ENCODE measurements at regions not wholly inside any gene's neighbourhood (a gene's known extent, or its start where the extent isn't known, plus 50 kb on each side); places are given as distances from the start of the nearest gene placed in this dataset.

GRCh38 chr1:195908121-195908520 lies 700.1 kb downstream of the KCNT2 start:
- no peaks in the 10 kb centered on the region for H3K4me1 Mint-ChIP-seq (ENCODE audit: low read depth)
- ChIA-PET CTCF (no interaction called here), POLR2A (no interaction called here)
- no peak overlapping the region for H3K4me3 Mint-ChIP-seq
- DNase-seq (no peak), ATAC-seq (no peak)
- no peaks in the 10 kb centered on the region for H3K27me3 Mint-ChIP-seq
- H3K9me3 Mint-ChIP-seq: no peaks in the 10 kb centered on the region
- no peaks in the 10 kb centered on the region for H3K36me3 Mint-ChIP-seq (ENCODE audit: low read depth)
- no peak for TF ChIP-seq CTCF (IDR thresholded peaks at IDR 0.05)
- H3K27ac Mint-ChIP-seq: no peak overlapping the region
- intact Hi-C loops (cut with micrococcal nuclease): no loop called here

- Mint-ChIP-seq H3K36me3 (ENCODE audit: low read depth) (no peaks in the 10 kb centered on the region), H3K9me3 (no peaks in the 10 kb centered on the region), H3K27me3 (no peaks in the 10 kb centered on the region), H3K4me3 (no peak overlapping the region), H3K4me1 (ENCODE audit: low read depth) (no peaks in the 10 kb centered on the region), H3K27ac (no peak overlapping the region)
- no peak for TF ChIP-seq CTCF (IDR thresholded peaks at IDR 0.05)
- intact Hi-C loops (cut with micrococcal nuclease): no loop called here
- DNase-seq: no peak
- ChIA-PET POLR2A (no interaction called here), CTCF (no interaction called here)
- no peak for ATAC-seq
Observed at GRCh38 chr1:195903203-195903602, 705.0 kb downstream of the KCNT2 start.

GRCh38 chr1:195902779-195903178 lies 705.5 kb downstream of the KCNT2 start:
- ATAC-seq: no peak
- POLR2A ChIA-PET: no interaction called here
- TF ChIP-seq CTCF (IDR thresholded peaks at IDR 0.05): no peak

GRCh38 chr1:195899762-195900352 lies 708.4 kb downstream of the KCNT2 start:
- Mint-ChIP-seq H3K36me3 (ENCODE audit: low read depth) (no peaks in the 10 kb centered on the region), H3K27me3 (no peaks in the 10 kb centered on the region), H3K4me1 (ENCODE audit: low read depth) (no peaks in the 10 kb centered on the region), H3K4me3 (no peak overlapping the region), H3K9me3 (no peaks in the 10 kb centered on the region), H3K27ac (no peak overlapping the region)
- no peak for TF ChIP-seq CTCF (IDR thresholded peaks at IDR 0.05)
- no peak for ATAC-seq
- intact Hi-C loops (cut with micrococcal nuclease): no loop called here
- DNase-seq: no peak
- CTCF ChIA-PET: no interaction called here
- POLR2A ChIA-PET: no interaction called here

More at GRCh38 chr1:195902779-195903178, 705.5 kb downstream of the KCNT2 start:
- no peaks in the 10 kb centered on the region for H3K4me1 Mint-ChIP-seq (ENCODE audit: low read depth)
- H3K27me3 Mint-ChIP-seq: no peaks in the 10 kb centered on the region
- intact Hi-C loops (cut with micrococcal nuclease): no loop called here
- H3K9me3 Mint-ChIP-seq: no peaks in the 10 kb centered on the region
- no peak for DNase-seq
- H3K36me3 Mint-ChIP-seq (ENCODE audit: low read depth): no peaks in the 10 kb centered on the region
- H3K4me3 Mint-ChIP-seq: no peak overlapping the region
- H3K27ac Mint-ChIP-seq: no peak overlapping the region
- CTCF ChIA-PET: no interaction called here

- Mint-ChIP-seq H3K27me3 (no peaks in the 10 kb centered on the region), H3K4me1 (ENCODE audit: low read depth) (no peaks in the 10 kb centered on the region)
Observed at GRCh38 chr1:195898924-195899323, 709.3 kb downstream of the KCNT2 start.

More at GRCh38 chr1:195898924-195899323, 709.3 kb downstream of the KCNT2 start:
- ChIA-PET CTCF (no interaction called here), POLR2A (no interaction called here)
- ATAC-seq: no peak
- DNase-seq: no peak
- intact Hi-C loops (cut with micrococcal nuclease): no loop called here
- no peaks in the 10 kb centered on the region for H3K36me3 Mint-ChIP-seq (ENCODE audit: low read depth)
- no peaks in the 10 kb centered on the region for H3K9me3 Mint-ChIP-seq
- H3K27ac Mint-ChIP-seq: no peak overlapping the region
- TF ChIP-seq CTCF (IDR thresholded peaks at IDR 0.05): no peak
- H3K4me3 Mint-ChIP-seq: no peak overlapping the region
